LNCaP clone FGC (cell line): ENCODE measurements at regions not wholly inside any gene's neighbourhood (a gene's known extent, or its start where the extent isn't known, plus 50 kb on each side); places are given as distances from the start of the nearest gene placed in this dataset.
"Not testable (repeated sequence)": the region's sequence is repeated elsewhere in the genome, so short reads cannot be mapped to it uniquely, and the experiment has no call there.

Experiments used
- DNase-seq: peaks from one replicate; pipeline ENCODE4 v3.0.0-alpha.2; 2011; ENCODE audit warnings: low read depth
- H3K4me3 ChIP-seq: 2 replicates; pipeline ENCODE4 v1.5.1; 2011; ENCODE audit warnings: mild to moderate bottlenecking, low read depth, low read length, control low read depth

GRCh38 chr2:111273007-111273406 is 152.3 kb downstream of the BCL2L11 start:
- not testable (repeated sequence) for DNase-seq, H3K4me3 ChIP-seq

GRCh38 chr2:111275047-111275853 is 154.5 kb downstream of the BCL2L11 start:
- not testable (repeated sequence) for H3K4me3 ChIP-seq, DNase-seq

GRCh38 chr2:111275854-111276171 is 155.1 kb downstream of the BCL2L11 start:
- H3K4me3 ChIP-seq, DNase-seq: not testable (repeated sequence)

DNA sequence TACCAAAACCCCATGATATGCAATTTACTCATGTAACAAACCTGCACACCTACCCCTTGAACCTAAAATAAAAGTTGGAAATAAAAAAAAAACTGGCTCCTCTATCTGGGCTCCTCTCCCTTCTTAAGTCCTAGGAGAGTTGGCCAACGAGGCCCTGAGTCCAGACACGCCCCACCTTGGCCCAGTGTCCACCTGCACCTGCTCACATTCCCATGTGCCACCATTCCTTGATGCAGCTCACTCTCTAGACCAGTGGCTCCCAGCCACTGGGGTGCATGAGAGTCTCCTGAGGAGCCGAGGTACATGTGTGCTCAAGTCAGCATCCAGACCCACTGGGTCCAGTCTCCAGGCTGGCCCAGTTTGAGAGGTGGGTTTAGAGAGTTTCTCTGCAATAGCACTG is 157.4 kb downstream of the BCL2L11 start:
- DNase-seq = not testable (repeated sequence)

GRCh38 chr2:111280709-111281286 is 160.1 kb downstream of the BCL2L11 start:
- H3K4me3 ChIP-seq, DNase-seq: not testable (repeated sequence)

More for the DNA sequence above, 157.4 kb downstream of the BCL2L11 start:
- H3K4me3 ChIP-seq = not testable (repeated sequence)

- H3K4me3 ChIP-seq, DNase-seq: not testable (repeated sequence)
Measured at GRCh38 chr2:111282162-111282561, 161.4 kb downstream of the BCL2L11 start.

- not testable (repeated sequence) for H3K4me3 ChIP-seq
- peak; percentile 31 for DNase-seq
Measured at GRCh38 chr2:111287646-111288568, 167.2 kb downstream of the BCL2L11 start.

DNA sequence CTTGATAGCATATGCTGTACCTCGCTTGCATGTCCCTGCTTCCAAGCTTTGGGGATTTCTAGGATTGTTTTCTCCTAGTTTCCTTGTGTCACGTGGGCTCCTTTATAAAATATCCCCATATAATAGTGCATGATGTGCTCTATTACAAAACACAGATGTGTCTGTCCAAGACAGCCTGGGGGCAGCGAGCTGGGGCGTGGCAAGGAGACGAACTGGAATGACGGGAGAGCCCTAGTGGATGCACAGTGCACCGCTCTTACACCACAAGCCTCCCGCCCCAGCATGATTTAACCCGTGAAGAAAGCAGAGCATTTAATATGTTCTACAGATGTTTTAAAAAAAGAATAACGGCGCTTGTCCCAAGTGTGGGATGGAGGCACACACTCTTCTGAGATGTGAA is 169.7 kb downstream of the BCL2L11 start:
- DNase-seq, H3K4me3 ChIP-seq: not testable (repeated sequence)

DNA sequence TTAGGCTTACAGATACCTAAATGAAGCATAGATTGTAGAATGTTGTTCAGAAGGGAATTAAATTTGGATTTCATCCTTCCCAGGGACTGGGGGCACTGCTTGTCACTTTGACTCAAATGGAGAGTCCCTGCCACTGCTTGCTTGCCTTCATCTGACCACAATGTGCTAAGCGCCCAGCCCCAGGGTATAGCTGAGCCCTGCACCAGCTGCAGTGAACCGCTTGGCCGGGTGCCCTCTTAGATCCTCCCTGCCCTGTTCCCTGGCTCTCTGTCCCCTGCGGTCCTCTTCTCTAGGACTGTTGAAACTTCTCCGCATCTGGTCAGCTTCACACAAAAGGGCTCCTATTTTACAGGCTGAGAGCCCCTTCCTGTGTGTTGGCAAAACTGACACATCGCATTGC is 170.9 kb downstream of the BCL2L11 start:
- DNase-seq = not testable (repeated sequence)

GRCh38 chr2:111292232-111292968 is 171.7 kb downstream of the BCL2L11 start:
- not testable (repeated sequence) for H3K4me3 ChIP-seq, DNase-seq

More for the DNA sequence above, 170.9 kb downstream of the BCL2L11 start:
- not testable (repeated sequence) for H3K4me3 ChIP-seq

DNA sequence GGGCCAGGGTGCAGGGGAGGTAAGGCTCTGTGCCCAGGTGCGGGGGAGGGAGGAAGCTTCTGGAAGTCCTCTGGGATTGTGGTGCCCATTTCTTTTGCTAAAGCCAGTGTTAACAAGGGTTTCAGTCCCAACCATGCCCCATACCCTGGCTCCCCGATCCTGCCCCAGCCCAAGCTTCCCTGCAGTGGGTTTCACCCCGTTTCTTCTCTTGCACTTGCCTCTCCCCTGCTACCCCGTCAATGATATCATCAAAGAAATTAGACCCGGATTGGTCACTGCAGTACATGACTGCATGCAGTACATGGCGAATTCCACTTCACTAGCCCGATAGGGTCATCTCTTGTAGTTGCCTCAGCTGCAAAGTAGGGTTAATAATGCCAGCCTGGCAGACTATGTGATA is 174.0 kb downstream of the BCL2L11 start:
- H3K4me3 ChIP-seq, DNase-seq: not testable (repeated sequence)

GRCh38 chr2:111296122-111296804 is 175.5 kb downstream of the BCL2L11 start:
- DNase-seq, H3K4me3 ChIP-seq: not testable (repeated sequence)

DNA sequence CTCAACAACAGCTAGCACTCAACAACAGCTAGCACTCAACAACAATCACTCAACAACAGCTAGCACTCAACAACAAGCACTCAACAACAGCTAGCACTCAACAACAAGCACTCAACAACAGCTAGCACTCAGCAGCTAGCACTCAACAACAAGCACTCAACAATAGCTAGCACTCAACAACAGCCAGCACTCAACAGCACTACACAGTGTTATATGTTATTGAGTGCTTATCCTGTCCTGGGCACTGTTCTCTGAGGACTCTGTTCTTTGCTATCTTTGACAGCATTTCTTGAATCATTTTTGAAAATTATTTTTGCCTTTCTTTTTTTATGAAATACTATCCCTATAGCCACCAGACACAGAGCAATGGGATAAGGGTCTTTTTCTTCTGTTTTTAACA is 176.4 kb downstream of the BCL2L11 start:
- not testable (repeated sequence) for DNase-seq, H3K4me3 ChIP-seq

DNA sequence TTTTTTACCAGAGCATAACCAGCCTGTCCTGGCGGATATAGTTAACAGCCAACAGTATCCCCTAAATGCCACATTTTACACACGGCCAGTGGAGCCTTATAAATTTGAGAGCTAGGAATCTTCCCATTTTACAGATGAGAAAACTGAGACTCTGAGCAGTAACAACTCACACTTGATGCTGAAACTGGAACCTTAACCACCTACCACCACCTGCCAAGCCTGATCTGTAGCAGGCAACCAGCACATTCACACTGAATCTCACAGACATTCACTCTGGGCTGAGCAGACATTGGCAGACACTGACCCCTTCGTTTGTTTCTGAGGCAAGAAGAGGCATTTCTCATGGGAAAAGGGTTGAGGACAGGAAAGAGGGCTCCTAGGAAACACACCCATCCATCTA is 178.2 kb downstream of the BCL2L11 start:
- H3K4me3 ChIP-seq, DNase-seq: not testable (repeated sequence)

DNA sequence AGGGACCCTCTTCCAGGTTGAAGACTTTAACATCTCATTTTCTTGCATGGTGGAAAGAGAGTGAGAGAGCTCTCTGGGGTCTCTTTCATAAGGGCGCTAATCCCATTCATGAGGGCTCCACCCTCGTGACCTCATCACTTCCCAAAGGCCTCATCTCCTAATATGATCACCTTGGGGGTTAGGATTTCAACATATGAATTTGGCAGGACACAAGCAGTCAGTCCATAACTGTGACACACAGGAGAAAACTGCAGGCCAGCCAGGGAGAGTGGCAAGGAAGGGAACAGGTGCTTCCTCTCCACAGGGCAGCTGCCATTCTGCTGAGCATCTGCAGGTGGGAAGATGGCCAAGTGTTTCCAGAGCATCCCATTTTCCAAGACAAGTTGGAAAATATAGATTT is 178.9 kb downstream of the BCL2L11 start:
- DNase-seq, H3K4me3 ChIP-seq: not testable (repeated sequence)

- DNase-seq, H3K4me3 ChIP-seq: not testable (repeated sequence)
Measured at GRCh38 chr2:111301677-111302076, 181.0 kb downstream of the BCL2L11 start.

DNA sequence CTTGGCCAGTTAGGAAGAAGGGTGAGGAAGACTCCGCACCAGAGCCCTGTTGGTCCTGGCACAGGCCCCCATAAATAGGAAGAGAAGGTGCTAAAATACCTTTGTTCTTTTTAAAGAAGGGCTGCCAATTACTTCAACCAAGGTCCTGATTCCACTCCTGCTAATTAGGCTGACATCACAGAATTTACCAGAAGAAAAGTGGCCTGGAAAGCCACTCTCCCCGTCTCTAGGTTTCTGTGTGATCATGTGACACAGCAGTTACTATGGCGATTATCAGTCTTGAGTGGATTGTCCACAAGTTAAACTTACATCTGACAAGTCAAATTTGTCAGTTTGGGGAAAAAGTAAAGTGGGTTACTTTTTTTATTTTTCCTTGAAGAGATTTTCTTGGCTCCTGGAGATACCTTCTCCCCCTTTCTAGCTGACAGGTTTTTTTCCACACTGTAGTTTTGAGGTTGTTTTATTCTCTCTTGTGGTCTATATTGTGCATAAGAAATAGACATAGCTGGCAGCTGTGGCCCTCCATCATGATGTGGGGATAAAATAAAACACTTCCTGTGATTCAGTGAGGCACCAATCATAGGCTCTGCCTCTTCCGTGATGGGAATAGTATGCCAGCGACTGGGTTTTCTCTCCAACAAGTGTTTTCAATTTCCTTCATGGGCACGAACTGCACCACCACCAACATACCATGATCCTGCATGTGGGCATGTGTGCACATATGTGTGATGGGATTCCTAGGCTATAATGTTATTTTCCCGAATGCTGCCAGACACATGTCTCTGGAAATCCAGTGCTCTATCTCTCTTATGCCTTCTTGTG is 181.9 kb downstream of the BCL2L11 start:
- not testable (repeated sequence) for H3K4me3 ChIP-seq, DNase-seq

DNA sequence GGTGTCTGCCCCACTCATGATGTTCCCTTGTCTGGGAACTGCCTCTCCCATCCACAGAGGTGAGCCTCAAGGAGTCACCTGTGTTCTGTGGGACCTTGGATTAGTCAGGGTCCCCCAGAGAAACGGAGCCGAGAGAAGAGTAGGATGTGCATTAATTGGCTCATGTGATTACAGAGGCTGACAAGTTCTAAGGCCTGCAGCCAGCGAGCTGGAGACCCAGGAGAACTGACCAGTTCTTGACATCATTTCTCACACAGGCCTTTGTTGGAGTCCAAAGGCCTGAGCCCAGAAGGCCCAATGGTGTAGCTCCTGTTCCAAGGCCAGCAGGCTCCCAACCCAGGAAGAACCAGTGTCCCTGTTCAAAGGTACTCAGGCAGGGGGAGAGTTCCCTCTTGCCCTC is 186.6 kb downstream of the BCL2L11 start:
- not testable (repeated sequence) for DNase-seq, H3K4me3 ChIP-seq
